ENCODE measurements at regions not wholly inside any gene's neighbourhood (a gene's known extent, or its start where the extent isn't known, plus 50 kb on each side); places are given as distances from the start of the nearest gene placed in this dataset.

DNA sequence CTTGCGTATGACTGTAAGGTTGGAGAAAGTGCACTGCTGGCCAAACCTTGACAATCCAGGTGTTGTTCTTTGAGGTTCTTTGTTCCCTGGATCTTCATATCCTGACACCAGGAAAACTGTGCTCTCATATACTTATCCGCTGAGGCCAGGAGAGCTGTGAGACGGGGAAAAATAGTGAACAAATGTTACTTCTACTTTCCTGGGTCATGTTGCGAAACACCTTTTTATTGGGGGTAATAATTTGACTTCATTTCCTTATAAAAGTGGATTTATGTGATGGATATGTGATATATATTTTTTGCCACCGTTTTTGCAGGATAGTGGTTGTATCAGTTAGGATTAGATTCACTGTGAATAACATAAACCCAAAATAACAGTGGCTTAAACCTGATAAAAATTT lies 336.1 kb downstream of the OSR1 start:
- ChIA-PET POLR2A (no interaction called here), CTCF (ENCODE audit: low intra/inter-chr PET ratio) (no interaction called here)
- H3K9me3 ChIP-seq (replicated peaks; ENCODE audit: control insufficient read depth, insufficient read depth, low read depth, low read length): no peaks in the 10 kb centered on the region
- no peak overlapping the region for H3K27ac ChIP-seq (ENCODE audit: extremely low read depth, low read depth, low read length)
- TF ChIP-seq BCOR (IDR thresholded peaks at IDR 0.05) (no peak), HDGF (IDR thresholded peaks at IDR 0.05) (no peak), ZNF407 (IDR thresholded peaks at IDR 0.05; ENCODE audit: low read depth) (no peak), ZNF668 (CRISPR knock-in tag; IDR thresholded peaks at IDR 0.05) (no peak), WHSC1 (IDR thresholded peaks at IDR 0.05; ENCODE audit: low read length) (no peak), ZNF408 (CRISPR knock-in tag; IDR thresholded peaks at IDR 0.05; ENCODE audit: low read depth) (no peak), ZNF589 (CRISPR knock-in tag; IDR thresholded peaks at IDR 0.05; ENCODE audit: low read depth) (no peak), GTF2A2 (tag; IDR thresholded peaks at IDR 0.05) (no peak), ZNF75A (CRISPR knock-in tag; IDR thresholded peaks at IDR 0.05) (no peak), MCM2 (IDR thresholded peaks at IDR 0.05; ENCODE audit: low read depth) (no peak), AFF4 (CRISPR knock-in tag; IDR thresholded peaks at IDR 0.05) (no peak)
- 4% methylated on average over 5 of the region's 5 CpGs for whole genome bisulfite sequencing (ENCODE audit: insufficient coverage, low coverage, missing lambda C conversion rate)
- H3K9ac ChIP-seq (ENCODE audit: insufficient read depth in 1 of 2, low read depth in 2 of 2, low read length in 2 of 2): no peak overlapping the region
- no peaks in the 10 kb centered on the region for H4K20me1 ChIP-seq (replicated peaks; ENCODE audit: control insufficient read depth, insufficient read depth, low read length)
- H3K36me3 ChIP-seq (ENCODE audit: control insufficient read depth, insufficient read depth, low read length): no peaks in the 10 kb centered on the region
- intact Hi-C loops (cut with micrococcal nuclease): no loop called here
- H3K79me2 ChIP-seq (ENCODE audit: control insufficient read depth, insufficient read depth, low read length): no peaks in the 10 kb centered on the region
- no peak overlapping the region for H2AFZ ChIP-seq (ENCODE audit: low read depth, low read length)
- no peaks in the 10 kb centered on the region for H3K4me1 ChIP-seq (replicated peaks in 1 of 2; ENCODE audit: control insufficient read depth in 2 of 2, insufficient read depth in 2 of 2, low read length in 2 of 2)
- in situ Hi-C loops (cut with MboI): no loop called here
- H3K27me3 ChIP-seq (ENCODE audit: control insufficient read depth in 2 of 2, insufficient read depth in 2 of 2, low read length in 2 of 2): no peaks in the 10 kb centered on the region
- DNase-seq (ENCODE audit: extremely low read depth in 1 of 4, low spot score in 3 of 4) (no peak), FAIRE-seq (no peak), ATAC-seq (no peak)
- BruUV-seq (replicated peaks): no TSS peak
- H3K4me2 ChIP-seq (ENCODE audit: insufficient read depth, low read length): no peak overlapping the region
- H3K9me1 ChIP-seq (ENCODE audit: control insufficient read depth, insufficient read depth, low read length): no peaks in the 10 kb centered on the region
- no peak overlapping the region for H3K4me3 ChIP-seq
